ENCODE measurements at regions not wholly inside any gene's neighbourhood (a gene's known extent, or its start where the extent isn't known, plus 50 kb on each side); places are given as distances from the start of the nearest gene placed in this dataset.

DNA sequence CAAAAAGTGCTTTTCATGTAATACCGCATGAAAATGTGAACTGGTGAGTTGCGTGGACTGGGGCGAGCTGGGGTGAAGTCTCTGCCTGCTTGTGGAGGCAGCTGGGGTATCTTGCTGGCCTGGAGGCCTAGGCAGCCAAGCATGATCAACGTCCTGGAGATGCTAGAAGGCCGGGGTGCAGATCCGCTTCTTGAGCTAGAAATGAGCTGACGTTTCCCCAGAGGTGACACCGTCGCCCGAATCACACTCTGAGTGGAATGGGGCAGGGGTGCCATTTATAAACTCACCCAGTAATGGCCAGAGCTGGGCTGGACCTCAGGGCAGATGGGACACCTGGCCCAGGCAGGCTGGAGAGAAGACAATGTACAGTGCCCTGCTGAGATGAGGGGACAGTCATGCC is 1513.0 kb downstream of the TBC1D22A start:
- H3K27ac ChIP-seq (replicated peaks) = no peak overlapping the region
- TF ChIP-seq POLR2AphosphoS5 (IDR thresholded peaks at IDR 0.05; ENCODE audit: low read depth) (no peak), GABPA (IDR thresholded peaks at IDR 0.05; ENCODE audit: low read depth) (no peak)
- TF ChIP-seq, protein P1, sequence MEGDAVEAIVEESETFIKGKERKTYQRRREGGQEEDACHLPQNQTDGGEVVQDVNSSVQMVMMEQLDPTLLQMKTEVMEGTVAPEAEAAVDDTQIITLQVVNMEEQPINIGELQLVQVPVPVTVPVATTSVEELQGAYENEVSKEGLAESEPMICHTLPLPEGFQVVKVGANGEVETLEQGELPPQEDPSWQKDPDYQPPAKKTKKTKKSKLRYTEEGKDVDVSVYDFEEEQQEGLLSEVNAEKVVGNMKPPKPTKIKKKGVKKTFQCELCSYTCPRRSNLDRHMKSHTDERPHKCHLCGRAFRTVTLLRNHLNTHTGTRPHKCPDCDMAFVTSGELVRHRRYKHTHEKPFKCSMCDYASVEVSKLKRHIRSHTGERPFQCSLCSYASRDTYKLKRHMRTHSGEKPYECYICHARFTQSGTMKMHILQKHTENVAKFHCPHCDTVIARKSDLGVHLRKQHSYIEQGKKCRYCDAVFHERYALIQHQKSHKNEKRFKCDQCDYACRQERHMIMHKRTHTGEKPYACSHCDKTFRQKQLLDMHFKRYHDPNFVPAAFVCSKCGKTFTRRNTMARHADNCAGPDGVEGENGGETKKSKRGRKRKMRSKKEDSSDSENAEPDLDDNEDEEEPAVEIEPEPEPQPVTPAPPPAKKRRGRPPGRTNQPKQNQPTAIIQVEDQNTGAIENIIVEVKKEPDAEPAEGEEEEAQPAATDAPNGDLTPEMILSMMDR (IDR thresholded peaks at IDR 0.05; ENCODE audit: insufficient read depth, low read length) = no peak
- no peaks in the 10 kb centered on the region for H3K27me3 ChIP-seq (ENCODE audit: insufficient read depth, poor library complexity, severe bottlenecking)
- no peak for DNase-seq (ENCODE audit: low read depth in 1 of 2, low spot score in 1 of 2)
- H3K4me3 ChIP-seq (replicated peaks; ENCODE audit: insufficient read depth, low read length) = no peak overlapping the region

DNA sequence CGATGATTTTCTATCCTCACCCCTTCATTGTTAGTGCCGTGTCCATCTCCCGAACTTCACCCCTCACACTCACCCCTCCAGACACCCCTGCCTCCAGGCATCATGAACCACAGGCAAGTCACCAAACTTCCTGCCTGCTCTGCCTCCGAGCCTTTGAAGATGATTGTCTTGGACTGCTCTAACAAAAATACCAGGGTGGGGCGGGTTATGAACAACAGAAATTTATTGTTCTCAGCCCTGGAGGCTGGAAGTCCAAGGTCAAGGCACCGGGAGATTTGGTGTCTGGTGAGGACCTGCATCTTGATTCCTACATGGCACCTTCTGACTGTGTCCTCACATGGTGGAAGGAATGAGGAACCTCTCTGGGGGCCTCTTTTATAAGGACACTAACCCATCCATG is 1508.3 kb downstream of the TBC1D22A start:
- TF ChIP-seq GABPA (IDR thresholded peaks at IDR 0.05; ENCODE audit: low read depth) (no peak), POLR2AphosphoS5 (IDR thresholded peaks at IDR 0.05; ENCODE audit: low read depth) (no peak), SPI1 (IDR thresholded peaks at IDR 0.05; ENCODE audit: borderline replicate concordance, low read depth) (no peak)
- TF ChIP-seq, protein P1 (IDR thresholded peaks at IDR 0.05; ENCODE audit: insufficient read depth, low read length) = no peak
- TF ChIP-seq, protein P2, sequence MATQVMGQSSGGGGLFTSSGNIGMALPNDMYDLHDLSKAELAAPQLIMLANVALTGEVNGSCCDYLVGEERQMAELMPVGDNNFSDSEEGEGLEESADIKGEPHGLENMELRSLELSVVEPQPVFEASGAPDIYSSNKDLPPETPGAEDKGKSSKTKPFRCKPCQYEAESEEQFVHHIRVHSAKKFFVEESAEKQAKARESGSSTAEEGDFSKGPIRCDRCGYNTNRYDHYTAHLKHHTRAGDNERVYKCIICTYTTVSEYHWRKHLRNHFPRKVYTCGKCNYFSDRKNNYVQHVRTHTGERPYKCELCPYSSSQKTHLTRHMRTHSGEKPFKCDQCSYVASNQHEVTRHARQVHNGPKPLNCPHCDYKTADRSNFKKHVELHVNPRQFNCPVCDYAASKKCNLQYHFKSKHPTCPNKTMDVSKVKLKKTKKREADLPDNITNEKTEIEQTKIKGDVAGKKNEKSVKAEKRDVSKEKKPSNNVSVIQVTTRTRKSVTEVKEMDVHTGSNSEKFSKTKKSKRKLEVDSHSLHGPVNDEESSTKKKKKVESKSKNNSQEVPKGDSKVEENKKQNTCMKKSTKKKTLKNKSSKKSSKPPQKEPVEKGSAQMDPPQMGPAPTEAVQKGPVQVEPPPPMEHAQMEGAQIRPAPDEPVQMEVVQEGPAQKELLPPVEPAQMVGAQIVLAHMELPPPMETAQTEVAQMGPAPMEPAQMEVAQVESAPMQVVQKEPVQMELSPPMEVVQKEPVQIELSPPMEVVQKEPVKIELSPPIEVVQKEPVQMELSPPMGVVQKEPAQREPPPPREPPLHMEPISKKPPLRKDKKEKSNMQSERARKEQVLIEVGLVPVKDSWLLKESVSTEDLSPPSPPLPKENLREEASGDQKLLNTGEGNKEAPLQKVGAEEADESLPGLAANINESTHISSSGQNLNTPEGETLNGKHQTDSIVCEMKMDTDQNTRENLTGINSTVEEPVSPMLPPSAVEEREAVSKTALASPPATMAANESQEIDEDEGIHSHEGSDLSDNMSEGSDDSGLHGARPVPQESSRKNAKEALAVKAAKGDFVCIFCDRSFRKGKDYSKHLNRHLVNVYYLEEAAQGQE (IDR thresholded peaks at IDR 0.05; ENCODE audit: insufficient replicate concordance, low read depth) = no peak
- Histone ChIP-seq H3K4me3 (replicated peaks; ENCODE audit: insufficient read depth, low read length) (no peak overlapping the region), H3K27ac (replicated peaks) (no peak overlapping the region), H3K27me3 (ENCODE audit: insufficient read depth, poor library complexity, severe bottlenecking) (no peaks in the 10 kb centered on the region)
- DNase-seq (ENCODE audit: low read depth in 1 of 2, low spot score in 1 of 2) = no peak

DNA sequence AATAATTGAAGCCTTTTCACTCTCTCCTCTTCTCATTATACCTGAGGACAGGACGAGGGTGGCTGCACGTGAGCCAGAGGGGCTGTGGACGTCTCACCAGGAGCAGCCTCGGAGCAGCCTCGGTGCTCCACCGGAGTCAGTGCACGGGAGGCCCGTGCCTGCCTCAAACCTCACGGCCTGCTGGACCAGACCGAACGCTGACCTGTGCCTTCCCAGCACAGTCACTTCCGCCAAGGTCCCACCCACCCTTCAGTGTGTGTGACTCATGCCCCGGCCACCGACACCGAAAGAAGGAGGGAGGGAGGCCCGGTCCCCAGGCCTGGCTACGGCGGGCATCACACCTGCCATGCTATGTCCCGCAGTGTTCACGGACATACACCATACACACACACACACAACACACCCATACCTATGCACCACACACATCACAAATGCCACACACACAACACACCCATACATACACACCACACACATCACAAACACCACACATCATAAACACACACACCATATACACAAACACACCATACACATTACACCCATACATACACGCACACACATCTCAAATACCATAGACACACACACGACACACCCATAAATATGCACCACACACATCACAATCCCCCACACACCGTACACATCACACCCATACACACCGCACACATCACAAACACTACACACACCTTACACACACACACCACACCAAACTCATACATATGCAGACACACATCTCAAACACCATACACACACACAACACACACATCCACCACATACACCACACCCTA is 1506.5 kb downstream of the TBC1D22A start:
- no peak overlapping the region for H3K4me3 ChIP-seq (replicated peaks; ENCODE audit: insufficient read depth, low read length)
- no peak for DNase-seq (ENCODE audit: low read depth in 1 of 2, low spot score in 1 of 2)
- no peak overlapping the region for H3K27ac ChIP-seq (replicated peaks)
- TF ChIP-seq, protein P1 (IDR thresholded peaks at IDR 0.05; ENCODE audit: insufficient read depth, low read length) = no peak
- TF ChIP-seq, protein P2 (IDR thresholded peaks at IDR 0.05; ENCODE audit: insufficient replicate concordance, low read depth) = no peak
- TF ChIP-seq POLR2AphosphoS5 (IDR thresholded peaks at IDR 0.05; ENCODE audit: low read depth) = no peak
- TF ChIP-seq GABPA (IDR thresholded peaks at IDR 0.05; ENCODE audit: low read depth) = no peak
- no peaks in the 10 kb centered on the region for H3K27me3 ChIP-seq (ENCODE audit: insufficient read depth, poor library complexity, severe bottlenecking)

DNA sequence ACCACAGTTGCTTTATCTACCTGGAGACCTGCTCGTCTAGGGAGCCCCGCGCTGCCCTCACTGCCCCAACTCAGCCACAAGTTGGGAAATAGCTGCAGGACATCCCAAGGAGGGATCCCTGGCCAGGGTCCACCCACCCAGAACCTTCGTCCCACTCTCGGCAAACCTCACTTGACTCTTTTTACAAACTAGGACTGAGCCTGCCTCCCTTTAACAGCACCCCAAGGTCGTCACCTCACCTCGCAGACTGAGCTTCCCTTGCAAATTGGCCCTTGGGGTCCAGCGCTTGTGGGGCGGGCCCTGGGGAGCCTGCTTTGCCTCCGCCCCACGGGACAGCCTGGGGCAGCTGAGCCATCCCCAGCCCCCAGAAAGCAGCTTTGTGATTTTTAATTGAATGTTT is 1505.8 kb downstream of the TBC1D22A start:
- Histone ChIP-seq H3K27ac (replicated peaks) (no peak overlapping the region), H3K27me3 (ENCODE audit: insufficient read depth, poor library complexity, severe bottlenecking) (no peaks in the 10 kb centered on the region), H3K4me3 (replicated peaks; ENCODE audit: insufficient read depth, low read length) (no peak overlapping the region)
- no peak for DNase-seq (ENCODE audit: low read depth in 1 of 2, low spot score in 1 of 2)
- TF ChIP-seq GABPA (IDR thresholded peaks at IDR 0.05; ENCODE audit: low read depth) (no peak), POLR2AphosphoS5 (IDR thresholded peaks at IDR 0.05; ENCODE audit: low read depth) (no peak), SPI1 (IDR thresholded peaks at IDR 0.05; ENCODE audit: borderline replicate concordance, low read depth) (no peak)
- TF ChIP-seq, protein P2 (IDR thresholded peaks at IDR 0.05; ENCODE audit: insufficient replicate concordance, low read depth) = no peak
- TF ChIP-seq, protein P1 (IDR thresholded peaks at IDR 0.05; ENCODE audit: insufficient read depth, low read length) = no peak

All from HL-60 (cell line).